GM12878 (cell line): ENCODE measurements at regions not wholly inside any gene's neighbourhood (a gene's known extent, or its start where the extent isn't known, plus 50 kb on each side); places are given as distances from the start of the nearest gene placed in this dataset.

Experiments used
- ATAC-seq: fragments of 200-7000 bp; cut with Tn5 transposase; 3 replicates; pipeline ENCODE4 v1.9.1; 2020; ENCODE audit warnings: mild to moderate bottlenecking, moderate library complexity
- BruUV-seq: library from RNA; stranded (reverse); fragments of 400-500 nt; replicated peaks from 2 replicates; lab custom pipeline; 2021; lab: Mats Ljungman, UMichigan
- CTCF ChIA-PET: fragments of 300-600 bp; sonication (Branson Sonifier 250); formaldehyde crosslinking; extraction: SDS; loops from one replicate; lab custom pipeline; 2021; ENCODE audit warnings: inconsistent platforms; lab: Yijun Ruan, JAX
- POLR2A ChIA-PET: fragments of 350-600 bp; formaldehyde crosslinking; extraction: SDS; loops from one replicate; lab custom pipeline; 2021; ENCODE audit warnings: inconsistent platforms; lab: Charles Lee
- RAD21 ChIA-PET: fragments of 300-600 bp; sonication (Branson Sonifier 250); formaldehyde crosslinking; loops from one replicate; lab custom pipeline; 2023; ENCODE audit warnings: antibody characterized with exemption; ENCODE audit not compliant: unreplicated experiment; lab: Charles Lee
- SMC1A ChIA-PET: fragments of 300-600 bp; sonication (Branson Sonifier 250); formaldehyde crosslinking; loops from one replicate; lab custom pipeline; 2023; ENCODE audit not compliant: unreplicated experiment, uncharacterized antibody; lab: Charles Lee
- DNase-seq: peaks from one replicate; pipeline ENCODE4 v3.0.0-alpha.2; 2011; ENCODE audit warnings: low read depth, low spot score
- FAIRE-seq: peaks from 3 replicates; lab custom pipeline; 2011; peaks lifted over from hg19 to GRCh38; lab: Jason Lieb, UNC
- H2AFZ ChIP-seq: 2 replicates; pipeline ENCODE4 v1.6.0; 2011; ENCODE audit warnings: low read depth, low read length, control low read depth; ENCODE audit not compliant: control insufficient read depth
- H3K27ac ChIP-seq: 2 replicates; pipeline ENCODE4 v1.5.1; 2011; ENCODE audit warnings: control low read depth; ENCODE audit not compliant: control insufficient read depth, insufficient read depth
- H3K27me3 ChIP-seq, 2 experiments: replicated peaks in 1 of 2; 2 replicates each; pipeline versions ENCODE4 v1.6.0 to v1.6.1; 2011; ENCODE audit warnings: low read length in 1 of 2; ENCODE audit not compliant: control insufficient read depth in 2 of 2, insufficient read depth in 2 of 2
- H3K36me3 ChIP-seq, 2 experiments: 2 replicates each; pipeline ENCODE4 v1.5.1; 2011; ENCODE audit warnings: low read length in 1 of 2; ENCODE audit not compliant: control insufficient read depth in 2 of 2, insufficient read depth in 2 of 2
- H3K4me1 ChIP-seq: 2 replicates; pipeline ENCODE4 v1.6.1; 2011; ENCODE audit warnings: mild to moderate bottlenecking, low read length, moderate library complexity, mixed read lengths; ENCODE audit not compliant: control insufficient read depth, insufficient read depth
- H3K4me2 ChIP-seq: 2 replicates; pipeline ENCODE4 v1.6.0; 2011; ENCODE audit warnings: control low read depth; ENCODE audit not compliant: control insufficient read depth, insufficient read depth
- H3K4me3 ChIP-seq: fragments of 200-600 bp; sonication (generic); 2 replicates; pipeline ENCODE4 v1.5.1; 2016
- H3K79me2 ChIP-seq: 2 replicates; pipeline ENCODE4 v1.6.0; 2011; ENCODE audit warnings: low read length; ENCODE audit not compliant: control insufficient read depth, insufficient read depth
- H3K9ac ChIP-seq: 2 replicates; pipeline ENCODE4 v1.8.0; 2011; ENCODE audit warnings: low read length, control low read depth, mixed read lengths; ENCODE audit not compliant: control insufficient read depth, insufficient read depth
- H3K9me3 ChIP-seq: replicated peaks from 3 replicates; pipeline ENCODE4 v1.5.1; 2011; ENCODE audit warnings: mild to moderate bottlenecking, low read length; ENCODE audit not compliant: control insufficient read depth, insufficient read depth
- H4K20me1 ChIP-seq: 2 replicates; pipeline ENCODE4 v1.6.0; 2011; ENCODE audit not compliant: control insufficient read depth, insufficient read depth
- ATF3 ChIP-seq: IDR thresholded peaks from 2 replicates; pipeline ENCODE4 v1.6.1; 2011; ENCODE audit warnings: low read depth, mild to moderate bottlenecking, low read length, moderate library complexity, borderline replicate concordance; ENCODE audit errors: extremely low read depth
- DPF2 ChIP-seq: fragments of 450-650 bp; IDR thresholded peaks from 2 replicates; pipeline ENCODE4 v1.6.1; 2017; ENCODE audit warnings: mild to moderate bottlenecking
- EGR1 ChIP-seq, 2 experiments: IDR thresholded peaks; 1 replicate in 1 of 2; 2 replicates in 1 of 2; pipeline ENCODE4 v1.6.1; 2011 to 2012; ENCODE audit warnings: low read depth in 2 of 2, low read length in 2 of 2, borderline replicate concordance in 1 of 2, mild to moderate bottlenecking in 1 of 2, moderate library complexity in 1 of 2
- FOXK2 ChIP-seq: fragments of 450-650 bp; IDR thresholded peaks from 2 replicates; pipeline ENCODE4 v1.6.1; 2017; ENCODE audit warnings: mild to moderate bottlenecking, moderate library complexity
- IRF4 ChIP-seq: IDR thresholded peaks from 2 replicates; pipeline ENCODE4 v1.6.1; 2011; ENCODE audit warnings: low read depth, low read length
- KDM1A ChIP-seq: fragments of 200-600 bp; sonication (generic); IDR thresholded peaks from 2 replicates; pipeline ENCODE4 v1.6.1; 2016; ENCODE audit warnings: borderline replicate concordance
- MAX ChIP-seq: IDR thresholded peaks from 2 replicates; pipeline ENCODE4 v1.6.1; 2012; ENCODE audit warnings: low read depth, low read length, improper control_type of control experiment
- SMAD1 ChIP-seq: fragments of 450-650 bp; IDR thresholded peaks from 2 replicates; pipeline ENCODE4 v1.6.1; 2018; ENCODE audit warnings: mild to moderate bottlenecking, low read depth; ENCODE audit not compliant: partially characterized antibody
- SMC3 ChIP-seq: IDR thresholded peaks from 2 replicates; pipeline ENCODE4 v1.6.1; 2011; ENCODE audit warnings: low read length, improper control_type of control experiment, borderline replicate concordance
- SUZ12 ChIP-seq: fragments of 200-600 bp; sonication (generic); IDR thresholded peaks from one replicate; pipeline ENCODE4 v1.6.1; 2018; ENCODE audit warnings: antibody characterized with exemption, mild to moderate bottlenecking; ENCODE audit not compliant: unreplicated experiment
- TCF7 ChIP-seq: IDR thresholded peaks from 2 replicates; pipeline ENCODE4 v1.6.1; 2014; ENCODE audit warnings: antibody characterized with exemption, borderline replicate concordance
- USF1 ChIP-seq: IDR thresholded peaks from 2 replicates; pipeline ENCODE4 v1.6.1; 2011; ENCODE audit warnings: borderline replicate concordance, low read depth, mild to moderate bottlenecking, moderate library complexity, mixed read lengths, low read length; ENCODE audit not compliant: insufficient read depth; ENCODE audit errors: extremely low read length
- ZNF274 ChIP-seq: IDR thresholded peaks from one replicate; pipeline ENCODE4 v1.8.0; 2011; ENCODE audit not compliant: insufficient read length, insufficient read depth
- WGBS: methylation state at CpG from one replicate; pipeline ENCODE4 v1.1.6; 2016; ENCODE audit warnings: low lambda C conversion rate; ENCODE audit not compliant: insufficient replicate concordance, insufficient coverage; ENCODE audit errors: missing lambda C conversion rate; 5-methylcytosine and 5-hydroxymethylcytosine counted together
- in situ Hi-C: fragments of 300-500 bp; cut with MboI; formaldehyde crosslinking; loops from 9 replicates; pipeline ENCODE4 v1.14.3; 2018; ENCODE audit warnings: mixed read lengths
- intact Hi-C: fragments of 100-400 bp; cut with micrococcal nuclease; formaldehyde crosslinking; loops from one replicate; pipeline ENCODE4 v1.14.2; 2022; ENCODE audit not compliant: unreplicated experiment

DNA sequence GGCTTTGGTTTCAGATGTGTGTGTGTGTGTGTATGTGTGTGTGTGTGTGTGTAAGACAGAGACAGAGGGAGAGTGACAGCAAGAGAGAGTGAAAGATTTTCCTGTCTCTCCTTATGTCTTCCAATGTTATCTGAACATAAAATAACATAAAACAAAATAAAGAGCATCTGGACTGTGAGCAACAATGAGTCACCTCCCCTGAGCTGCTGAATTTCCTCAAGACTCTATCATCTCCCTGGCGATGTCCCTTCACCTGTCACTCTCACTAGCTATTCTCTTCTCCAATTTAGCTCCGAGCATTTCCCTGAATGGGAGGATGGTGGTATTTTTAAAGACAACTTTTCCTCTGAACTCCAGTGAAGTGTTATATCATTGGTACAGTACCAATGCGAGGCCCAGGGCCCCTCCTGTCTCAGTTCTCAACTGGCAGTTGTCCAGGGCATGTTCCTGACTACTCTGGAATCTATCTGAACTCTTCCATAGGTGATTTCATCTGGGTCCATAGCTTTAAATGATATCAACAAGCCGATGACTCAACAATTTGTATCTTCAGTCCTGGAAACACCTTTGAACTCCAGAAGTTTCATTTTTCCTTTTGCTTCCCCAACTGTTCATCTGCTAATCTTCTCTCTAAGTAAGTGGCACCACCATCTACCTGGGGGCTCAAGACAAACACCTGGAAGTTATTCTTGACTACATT lies 195.0 kb upstream of the CLNK start:
- in situ Hi-C loops (no loop called here), intact Hi-C loops (no loop called here)
- BruUV-seq, result no TSS peak

More for the DNA sequence above, 195.0 kb upstream of the CLNK start:
- RAD21 ChIA-PET, result no interaction called here
- no peaks in the 10 kb centered on the region for H3K4me1 ChIP-seq
- no peak overlapping the region for H3K4me3 ChIP-seq
- H3K9me3 ChIP-seq, result no peaks in the 10 kb centered on the region
- H3K27ac ChIP-seq, result no peak overlapping the region
- no peaks in the 10 kb centered on the region for H3K27me3 ChIP-seq
- H2AFZ ChIP-seq, result no peak overlapping the region
- no peak overlapping the region for H3K4me2 ChIP-seq
- SMC1A ChIA-PET, result interaction anchor here (1.0 to 1.9 kb wide), 2 partner anchors 11 to 129 kb away, joined by 3 to 7 read pairs; no protein-coding TSS in a partner anchor
- DNase-seq, result no peak
- TF ChIP-seq KDM1A (no peak), DPF2 (no peak), MAX (no peak), USF1 (no peak), TCF7 (no peak), FOXK2 (no peak), ATF3 (no peak), SMC3 (no peak), SUZ12 (no peak), EGR1 (IDR thresholded peaks at IDR 0.05; ENCODE audit: borderline replicate concordance in 1 of 2, low read depth in 2 of 2, low read length in 2 of 2) (no peak), SMAD1 (no peak), IRF4 (no peak), ZNF274 (no peak)
- no peaks in the 10 kb centered on the region for H3K79me2 ChIP-seq
- WGBS, result 82% methylated on average over 4 of the region's 4 CpGs
- no peak for ATAC-seq
- no peaks in the 10 kb centered on the region for H4K20me1 ChIP-seq
- no peaks in the 10 kb centered on the region for H3K36me3 ChIP-seq
- H3K9ac ChIP-seq, result no peak overlapping the region
- FAIRE-seq, result no peak
- CTCF ChIA-PET, result interaction anchor here (0.6 to 3.0 kb wide), 3 partner anchors 9 to 203 kb away, joined by 3 to 10 read pairs (median 4); no protein-coding TSS in a partner anchor
- POLR2A ChIA-PET, result no interaction called here
